Left lung (tissue), 4 donors: ENCODE measurements at regions not wholly inside any gene's neighbourhood (a gene's known extent, or its start where the extent isn't known, plus 50 kb on each side); places are given as distances from the start of the nearest gene placed in this dataset.

Experiments
- ATAC-seq: fragments of 200-7000 bp; cut with Tn5 transposase; one replicate; pipeline ENCODE4 v1.9.1; 2020; ENCODE audit warnings: moderate library complexity
- DNase-seq, 4 donors: peaks; one replicate each; pipeline ENCODE4 v3.0.0-alpha.2; 2013 to 2020
- H3K27ac ChIP-seq, 2 donors: fragments of 200-600 bp; sonication (generic) in 1 of 2; one replicate each; pipeline versions ENCODE4 v1.5.0 to v1.8.0; 2020 to 2021
- H3K27me3 ChIP-seq, 2 donors: fragments of 200-600 bp; sonication (generic) in 1 of 2; one replicate each; pipeline versions ENCODE4 v1.5.0 to v1.8.0; 2020 to 2021
- H3K36me3 ChIP-seq, 2 donors: fragments of 200-600 bp; sonication (generic) in 1 of 2; one replicate each; pipeline versions ENCODE4 v1.5.0 to v1.8.0; 2020 to 2021
- H3K4me1 ChIP-seq, 2 donors: fragments of 200-600 bp; one replicate each; pipeline ENCODE4 v1.8.0; 2021
- H3K4me3 ChIP-seq, 2 donors: fragments of 200-600 bp; sonication (generic) in 1 of 2; one replicate each; pipeline versions ENCODE4 v1.5.0 to v1.8.0; 2020 to 2021; ENCODE audit warnings: mild to moderate bottlenecking in 1 of 2
- H3K9me3 ChIP-seq, 2 donors: fragments of 200-600 bp; sonication (generic) in 1 of 2; one replicate each; pipeline versions ENCODE4 v1.5.0 to v1.8.0; 2020 to 2021
- intact Hi-C, 2 donors: fragments of 100-400 bp; cut with DNase I; formaldehyde crosslinking; loops; one replicate each; pipeline versions ENCODE4 v1.11.2 to v1.14.2; 2022
- TF ChIP-seq, protein P1 (sequence below), 2 donors: fragments of 200-600 bp; sonication (generic) in 1 of 2; IDR thresholded peaks; one replicate each; pipeline versions ENCODE4 v1.5.0 to v1.8.0; 2021; ENCODE audit warnings: antibody characterized with exemption in 2 of 2
- donor health status: DM: no; HTN: yes; CAD: no.
- donor health status: DM: no; HTN: no; CAD: no.

- H3K27ac ChIP-seq, result no peak overlapping the region
- ATAC-seq (no peak), DNase-seq (no peak)
- H3K4me3 ChIP-seq, result no peak overlapping the region
- H3K36me3 ChIP-seq, result no peaks in the 10 kb centered on the region
- no peaks in the 10 kb centered on the region for H3K27me3 ChIP-seq
- peaks cover 0 to 3% of the 10 kb centered on the region in 2 donors for H3K9me3 ChIP-seq
- intact Hi-C loops, result no loop called here
- TF ChIP-seq, protein P1, sequence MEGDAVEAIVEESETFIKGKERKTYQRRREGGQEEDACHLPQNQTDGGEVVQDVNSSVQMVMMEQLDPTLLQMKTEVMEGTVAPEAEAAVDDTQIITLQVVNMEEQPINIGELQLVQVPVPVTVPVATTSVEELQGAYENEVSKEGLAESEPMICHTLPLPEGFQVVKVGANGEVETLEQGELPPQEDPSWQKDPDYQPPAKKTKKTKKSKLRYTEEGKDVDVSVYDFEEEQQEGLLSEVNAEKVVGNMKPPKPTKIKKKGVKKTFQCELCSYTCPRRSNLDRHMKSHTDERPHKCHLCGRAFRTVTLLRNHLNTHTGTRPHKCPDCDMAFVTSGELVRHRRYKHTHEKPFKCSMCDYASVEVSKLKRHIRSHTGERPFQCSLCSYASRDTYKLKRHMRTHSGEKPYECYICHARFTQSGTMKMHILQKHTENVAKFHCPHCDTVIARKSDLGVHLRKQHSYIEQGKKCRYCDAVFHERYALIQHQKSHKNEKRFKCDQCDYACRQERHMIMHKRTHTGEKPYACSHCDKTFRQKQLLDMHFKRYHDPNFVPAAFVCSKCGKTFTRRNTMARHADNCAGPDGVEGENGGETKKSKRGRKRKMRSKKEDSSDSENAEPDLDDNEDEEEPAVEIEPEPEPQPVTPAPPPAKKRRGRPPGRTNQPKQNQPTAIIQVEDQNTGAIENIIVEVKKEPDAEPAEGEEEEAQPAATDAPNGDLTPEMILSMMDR (IDR thresholded peaks at IDR 0.05), result no peak
- H3K4me1 ChIP-seq, result no peaks in the 10 kb centered on the region
Measured at GRCh38 chrX:117010243-117010642, 547.5 kb upstream of the CT83 start.

DNA sequence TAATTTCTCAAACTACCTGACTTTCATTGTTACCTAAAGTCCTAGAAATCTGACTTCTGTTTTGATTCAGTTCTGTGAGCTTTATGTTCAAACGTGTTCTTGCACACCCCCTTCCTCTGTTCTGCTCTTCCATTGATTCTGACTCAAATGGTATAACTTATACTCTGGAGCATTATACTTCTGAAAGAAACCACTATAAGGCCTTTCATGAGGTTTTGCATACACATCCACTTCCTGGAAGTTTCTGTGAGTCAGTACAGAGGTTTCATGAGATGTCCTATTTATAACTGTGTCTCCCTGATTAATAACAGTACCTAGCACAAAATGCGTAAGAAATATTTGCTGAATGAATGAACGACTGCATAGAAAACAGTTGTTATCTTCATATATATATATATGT, 540.2 kb upstream of the CT83 start:
- TF ChIP-seq, protein P1 (IDR thresholded peaks at IDR 0.05), result no peak
- intact Hi-C loops, result no loop called here
- no peaks in the 10 kb centered on the region for H3K27me3 ChIP-seq
- H3K4me1 ChIP-seq, result no peaks in the 10 kb centered on the region
- ATAC-seq (no peak), DNase-seq (no peak)
- H3K27ac ChIP-seq, result no peak overlapping the region
- H3K36me3 ChIP-seq, result no peaks in the 10 kb centered on the region
- no peaks in the 10 kb centered on the region for H3K9me3 ChIP-seq
- no peak overlapping the region for H3K4me3 ChIP-seq

- Histone ChIP-seq H3K27me3 (no peaks in the 10 kb centered on the region), H3K9me3 (no peaks in the 10 kb centered on the region), H3K4me3 (no peak overlapping the region), H3K27ac (no peak overlapping the region), H3K36me3 (no peaks in the 10 kb centered on the region), H3K4me1 (no peaks in the 10 kb centered on the region)
- intact Hi-C loops, result no loop called here
- no peak for DNase-seq
- TF ChIP-seq, protein P1 (IDR thresholded peaks at IDR 0.05), result no peak
- no peak for ATAC-seq
Measured at GRCh38 chrX:116975517-116975916, 512.7 kb upstream of the CT83 start.

DNA sequence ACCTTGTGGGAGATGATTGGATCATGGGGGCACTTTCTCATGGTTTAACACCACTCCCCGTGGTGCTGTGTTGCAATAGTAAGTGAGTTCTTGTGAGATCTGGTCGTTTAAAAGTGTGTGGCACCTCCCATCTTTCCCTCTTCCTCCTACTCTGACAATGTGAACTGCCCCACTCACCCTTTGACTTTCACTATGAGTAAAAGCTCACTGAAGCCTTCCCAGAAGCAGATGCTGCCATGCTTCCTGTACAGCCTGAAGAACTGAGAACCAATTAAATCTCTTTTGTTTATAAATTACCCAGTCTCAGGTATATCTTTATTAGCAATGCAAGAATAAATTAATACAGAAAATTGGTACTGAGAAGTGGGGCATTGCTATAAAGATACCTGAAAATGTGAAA, 509.6 kb upstream of the CT83 start:
- DNase-seq (no peak), ATAC-seq (no peak)
- intact Hi-C loops, result no loop called here
- no peaks in the 10 kb centered on the region for H3K4me1 ChIP-seq
- TF ChIP-seq, protein P1 (IDR thresholded peaks at IDR 0.05), result no peak
- no peaks in the 10 kb centered on the region for H3K9me3 ChIP-seq
- no peaks in the 10 kb centered on the region for H3K27me3 ChIP-seq
- no peak overlapping the region for H3K4me3 ChIP-seq
- no peak overlapping the region for H3K27ac ChIP-seq
- no peaks in the 10 kb centered on the region for H3K36me3 ChIP-seq

DNA sequence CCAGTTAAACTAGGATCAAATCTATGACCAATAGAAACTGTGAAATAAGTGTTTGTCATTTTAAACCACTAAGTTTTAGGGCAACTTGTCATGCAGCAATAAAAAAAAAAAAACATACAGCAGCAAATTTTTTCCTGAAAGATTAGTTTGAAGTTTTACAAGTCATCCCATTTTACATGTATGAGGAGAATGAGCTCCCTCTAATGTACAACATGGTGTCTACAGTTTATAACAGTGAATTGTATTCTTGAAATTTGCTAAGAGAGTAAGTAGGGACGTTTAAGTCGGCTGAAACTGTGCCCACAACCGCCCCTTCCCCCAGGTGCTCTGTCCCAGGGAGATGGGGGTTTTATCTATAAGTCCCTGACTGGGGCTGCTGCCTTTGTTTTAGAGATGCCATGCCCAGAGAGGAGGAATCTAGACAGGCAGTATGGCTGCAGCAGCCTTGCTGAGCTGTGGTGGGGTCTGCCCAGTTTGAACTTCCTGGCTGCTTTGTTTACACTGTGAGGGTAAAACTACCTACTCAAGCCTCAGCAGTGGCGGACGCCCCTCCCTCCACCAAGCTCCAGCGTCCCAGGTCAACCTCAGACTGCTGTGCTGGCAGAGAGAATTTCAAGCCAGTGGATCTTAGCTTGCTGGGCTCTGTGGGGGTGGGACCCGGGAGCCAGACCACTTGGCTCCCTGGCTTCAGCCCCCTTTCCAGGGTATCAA, 499.3 kb upstream of the CT83 start:
- ATAC-seq, result peak; percentile 47
- no peaks in the 10 kb centered on the region for H3K4me1 ChIP-seq
- DNase-seq, result peak in 2 of 4 donors; percentile 0 to 3
- no peaks in the 10 kb centered on the region for H3K9me3 ChIP-seq
- no peak overlapping the region for H3K4me3 ChIP-seq
- intact Hi-C loops, result no loop called here
- H3K27me3 ChIP-seq, result no peaks in the 10 kb centered on the region
- H3K36me3 ChIP-seq, result no peaks in the 10 kb centered on the region
- H3K27ac ChIP-seq, result no peak overlapping the region
- TF ChIP-seq, protein P1 (IDR thresholded peaks at IDR 0.05), result no peak
